GM18502 (cell line): ENCODE measurements at regions not wholly inside any gene's neighbourhood (a gene's known extent, or its start where the extent isn't known, plus 50 kb on each side); places are given as distances from the start of the nearest gene placed in this dataset.

Experiments
- ATAC-seq: cut with Tn5 transposase; IDR thresholded peaks from one replicate; pipeline ENCODE4 v1.9.1; 2021; ENCODE audit warnings: mild to moderate bottlenecking; ENCODE audit not compliant: unreplicated experiment, poor library complexity

- no peak for ATAC-seq
Measured at GRCh38 chr13:111530137-111530870, 209.9 kb downstream of the TEX29 start.

- ATAC-seq = no peak
Measured at GRCh38 chr13:111531505-111531904, 211.1 kb downstream of the TEX29 start.

GRCh38 chr13:111532111-111532510 lies 211.7 kb downstream of the TEX29 start:
- no peak for ATAC-seq

- ATAC-seq = no peak
Measured at GRCh38 chr13:111533900-111534683, 213.7 kb downstream of the TEX29 start.

GRCh38 chr13:111534751-111535522 lies 214.5 kb downstream of the TEX29 start:
- no peak for ATAC-seq

- ATAC-seq = no peak
Measured at GRCh38 chr13:111535523-111535811, 215.0 kb downstream of the TEX29 start.

GRCh38 chr13:111536075-111536642 lies 215.7 kb downstream of the TEX29 start:
- ATAC-seq = no peak

- no peak for ATAC-seq
Measured at GRCh38 chr13:111537115-111537728, 216.8 kb downstream of the TEX29 start.

GRCh38 chr13:111537843-111538499 lies 217.5 kb downstream of the TEX29 start:
- no peak for ATAC-seq

GRCh38 chr13:111539252-111539651 lies 218.8 kb downstream of the TEX29 start:
- ATAC-seq = no peak

- ATAC-seq = no peak
Measured at GRCh38 chr13:111539791-111540446, 219.5 kb downstream of the TEX29 start.

GRCh38 chr13:111540486-111540885 lies 220.0 kb downstream of the TEX29 start:
- ATAC-seq = no peak

GRCh38 chr13:111541345-111541744 lies 220.9 kb downstream of the TEX29 start:
- no peak for ATAC-seq

- no peak for ATAC-seq
Measured at GRCh38 chr13:111541752-111542529, 221.5 kb downstream of the TEX29 start.

- ATAC-seq = no peak
Measured at GRCh38 chr13:111542530-111543341, 222.3 kb downstream of the TEX29 start.

- no peak for ATAC-seq
Measured at GRCh38 chr13:111546921-111547675, 226.7 kb downstream of the TEX29 start.

- ATAC-seq = no peak
Measured at GRCh38 chr13:111547726-111548273, 227.4 kb downstream of the TEX29 start.
